Lung (tissue), 11 donors: ENCODE measurements at regions not wholly inside any gene's neighbourhood (a gene's known extent, or its start where the extent isn't known, plus 50 kb on each side); places are given as distances from the start of the nearest gene placed in this dataset.

Experiments used
- ATAC-seq: fragments of 200-7000 bp; cut with Tn5 transposase; one replicate; pipeline ENCODE4 v1.9.1; 2020; ENCODE audit warnings: moderate number of reproducible peaks; ENCODE audit not compliant: insufficient read depth, low FRiP score
- DNase-seq, 3 donors: peaks; one replicate each; pipeline ENCODE4 v3.0.0-alpha.2; 2013 to 2017
- H3K27ac ChIP-seq, 2 donors: one replicate each; pipeline ENCODE4 v1.5.1; 2013; ENCODE audit warnings: mild to moderate bottlenecking in 2 of 2, moderate library complexity in 2 of 2, control low read depth in 1 of 2, inconsistent platforms in 1 of 2, low read depth in 1 of 2, low read length in 1 of 2
- H3K27me3 ChIP-seq, 3 donors: one replicate each; pipeline ENCODE4 v1.5.1; 2013; ENCODE audit warnings: low read length in 2 of 3; ENCODE audit not compliant: control insufficient read depth in 3 of 3, insufficient read depth in 3 of 3
- H3K36me3 ChIP-seq, 4 donors: one replicate each; pipeline ENCODE4 v1.5.1; 2013; ENCODE audit warnings: low read length in 4 of 4, mild to moderate bottlenecking in 1 of 4, moderate library complexity in 1 of 4; ENCODE audit not compliant: control insufficient read depth in 4 of 4, insufficient read depth in 4 of 4
- H3K4me1 ChIP-seq, 5 donors: one replicate each; pipeline ENCODE4 v1.5.1; 2013; ENCODE audit warnings: low read length in 5 of 5, mild to moderate bottlenecking in 2 of 5, moderate library complexity in 1 of 5; ENCODE audit not compliant: control insufficient read depth in 5 of 5, insufficient read depth in 5 of 5
- H3K4me3 ChIP-seq: one replicate; pipeline ENCODE4 v1.5.1; 2013; ENCODE audit warnings: mild to moderate bottlenecking, control low read depth, moderate library complexity
- H3K9ac ChIP-seq, 2 donors: one replicate each; pipeline ENCODE4 v1.5.1; 2013; ENCODE audit warnings: low read length in 2 of 2, control low read depth in 1 of 2; ENCODE audit not compliant: insufficient read depth in 1 of 2
- H3K9me3 ChIP-seq, 4 donors: one replicate each; pipeline ENCODE4 v1.5.1; 2013; ENCODE audit warnings: low read length in 3 of 4, mild to moderate bottlenecking in 1 of 4, moderate library complexity in 1 of 4; ENCODE audit not compliant: control insufficient read depth in 4 of 4, insufficient read depth in 3 of 4
- WGBS, 2 donors: extraction: QIAGEN DNeasy Blood & Tissue Kit; methylation state at CpG; one replicate each; pipeline ENCODE4 v1.1.7; 2013; 5-methylcytosine and 5-hydroxymethylcytosine counted together
- TF ChIP-seq, protein P1 (sequence below): IDR thresholded peaks from 2 replicates; pipeline ENCODE4 v1.5.1; 2012; ENCODE audit warnings: mild to moderate bottlenecking; ENCODE audit errors: control extremely low read depth, extremely low read depth
- donor health status: control.
- donor health status: control.
- donor health status: Bipolar disorder and iron deficiency.
- donor health status: healthy.
- donor health status: DM: yes; HTN: yes; CAD: no.

GRCh38 chr20:53831812-53832211 lies 238.2 kb upstream of the ZNF217 start:
- no peak for DNase-seq
- 95 to 96% methylated on average over 3 of the region's 3 CpGs for WGBS, 2 donors

GRCh38 chr20:53831228-53831627 lies 237.6 kb upstream of the ZNF217 start:
- WGBS, 2 donors: 98 to 99% methylated on average over 5 of the region's 5 CpGs
- H3K36me3 ChIP-seq: no peaks in the 10 kb centered on the region
- H3K9ac ChIP-seq: no peak overlapping the region
- H3K27ac ChIP-seq: no peak overlapping the region
- H3K4me1 ChIP-seq: peaks cover 0 to 50% (median 17%) of the 10 kb centered on the region in 5 donors
- ATAC-seq (no peak), DNase-seq (no peak)
- TF ChIP-seq, protein P1, sequence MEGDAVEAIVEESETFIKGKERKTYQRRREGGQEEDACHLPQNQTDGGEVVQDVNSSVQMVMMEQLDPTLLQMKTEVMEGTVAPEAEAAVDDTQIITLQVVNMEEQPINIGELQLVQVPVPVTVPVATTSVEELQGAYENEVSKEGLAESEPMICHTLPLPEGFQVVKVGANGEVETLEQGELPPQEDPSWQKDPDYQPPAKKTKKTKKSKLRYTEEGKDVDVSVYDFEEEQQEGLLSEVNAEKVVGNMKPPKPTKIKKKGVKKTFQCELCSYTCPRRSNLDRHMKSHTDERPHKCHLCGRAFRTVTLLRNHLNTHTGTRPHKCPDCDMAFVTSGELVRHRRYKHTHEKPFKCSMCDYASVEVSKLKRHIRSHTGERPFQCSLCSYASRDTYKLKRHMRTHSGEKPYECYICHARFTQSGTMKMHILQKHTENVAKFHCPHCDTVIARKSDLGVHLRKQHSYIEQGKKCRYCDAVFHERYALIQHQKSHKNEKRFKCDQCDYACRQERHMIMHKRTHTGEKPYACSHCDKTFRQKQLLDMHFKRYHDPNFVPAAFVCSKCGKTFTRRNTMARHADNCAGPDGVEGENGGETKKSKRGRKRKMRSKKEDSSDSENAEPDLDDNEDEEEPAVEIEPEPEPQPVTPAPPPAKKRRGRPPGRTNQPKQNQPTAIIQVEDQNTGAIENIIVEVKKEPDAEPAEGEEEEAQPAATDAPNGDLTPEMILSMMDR: no peak
- H3K27me3 ChIP-seq: no peaks in the 10 kb centered on the region
- H3K4me3 ChIP-seq: no peak overlapping the region
- no peaks in the 10 kb centered on the region for H3K9me3 ChIP-seq

More at GRCh38 chr20:53831812-53832211, 238.2 kb upstream of the ZNF217 start:
- Histone ChIP-seq H3K4me1 (peaks cover 0 to 47% (median 17%) of the 10 kb centered on the region in 5 donors), H3K27ac (no peak overlapping the region), H3K4me3 (no peak overlapping the region), H3K36me3 (no peaks in the 10 kb centered on the region), H3K9me3 (no peaks in the 10 kb centered on the region), H3K27me3 (no peaks in the 10 kb centered on the region), H3K9ac (no peak overlapping the region)
- no peak for ATAC-seq
- TF ChIP-seq, protein P1: no peak

DNA sequence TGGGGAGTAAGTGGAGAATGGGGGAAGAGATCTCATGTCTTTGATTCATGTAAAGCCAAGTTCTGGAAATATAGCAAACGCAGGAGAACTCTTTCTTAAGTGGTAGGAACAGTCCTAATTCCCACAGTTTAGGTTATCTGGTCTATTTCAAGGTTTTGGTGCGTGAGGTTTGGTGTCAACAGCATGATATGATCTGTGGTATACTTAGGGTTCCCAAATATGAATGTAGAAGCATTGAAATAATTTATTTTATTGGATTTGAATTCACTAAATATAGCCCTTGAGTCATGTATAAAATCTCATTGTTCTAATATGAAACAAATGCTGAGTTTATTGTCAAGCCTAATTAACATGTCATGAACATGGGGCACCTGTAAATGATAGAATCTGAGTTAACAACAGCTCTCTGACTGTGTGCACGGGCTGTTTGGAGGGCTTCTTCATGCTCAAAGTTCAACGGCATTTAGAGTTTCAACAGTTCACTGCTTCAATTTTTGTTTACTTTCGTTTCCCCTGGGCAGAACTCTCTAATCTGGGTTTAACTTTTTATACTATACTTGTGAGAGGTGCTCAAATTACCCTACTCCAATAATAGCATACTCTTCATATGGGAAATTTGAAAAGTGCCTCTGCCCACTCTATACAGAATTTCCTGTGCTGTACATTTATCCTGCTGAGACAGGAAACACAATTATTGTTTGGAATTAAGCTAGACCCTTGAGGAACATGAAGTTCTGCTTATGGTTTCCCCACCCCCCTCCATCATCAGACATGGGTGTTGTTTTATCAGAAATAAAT lies 236.3 kb upstream of the ZNF217 start:
- no peak for ATAC-seq

More for the DNA sequence above, 236.3 kb upstream of the ZNF217 start:
- Histone ChIP-seq H3K27me3 (no peaks in the 10 kb centered on the region), H3K36me3 (no peaks in the 10 kb centered on the region), H3K4me3 (no peak overlapping the region), H3K27ac (peak overlapping the region; percentile 84 to 91), H3K4me1 (peaks cover 0 to 59% (median 17%) of the 10 kb centered on the region in 5 donors), H3K9me3 (no peaks in the 10 kb centered on the region), H3K9ac (peak overlapping the region in 1 of 2 donors; percentile 85)
- TF ChIP-seq, protein P1: no peak
- 7 to 12% methylated on average over 5 of the region's 5 CpGs for WGBS, 2 donors
- DNase-seq: peak in 2 of 3 donors; percentile 74 to 76
